Neural crest cell (in vitro differentiated cells): ENCODE measurements at regions not wholly inside any gene's neighbourhood (a gene's known extent, or its start where the extent isn't known, plus 50 kb on each side); places are given as distances from the start of the nearest gene placed in this dataset.

Source experiments
- DNase-seq: peaks from one replicate; pipeline ENCODE4 v3.0.0; 2021; ENCODE audit warnings: low read depth, mixed read lengths, low spot score
- H3K27ac Mint-ChIP-seq: one replicate; pipeline ENCODE4 v1.8.0; 2021; ENCODE audit warnings: mild to moderate bottlenecking, mixed read lengths; ENCODE audit not compliant: unreplicated experiment
- H3K27me3 Mint-ChIP-seq: 2 replicates; pipeline ENCODE4 v1.8.0; 2021; ENCODE audit warnings: low read depth, mild to moderate bottlenecking, mixed read lengths
- H3K36me3 Mint-ChIP-seq: 2 replicates; pipeline ENCODE4 v1.8.0; 2021; ENCODE audit warnings: low read depth, mild to moderate bottlenecking, mixed read lengths
- H3K4me1 Mint-ChIP-seq: 2 replicates; pipeline ENCODE4 v1.8.0; 2021; ENCODE audit warnings: mixed read lengths
- H3K4me3 Mint-ChIP-seq: one replicate; pipeline ENCODE4 v1.8.0; 2021; ENCODE audit warnings: mild to moderate bottlenecking, mixed read lengths
- H3K9me3 Mint-ChIP-seq: 2 replicates; pipeline ENCODE4 v1.8.0; 2021; ENCODE audit warnings: mixed read lengths
- TF ChIP-seq, protein P1 (sequence below): fragments of 200-600 bp; sonication (generic); conservative IDR thresholded peaks from 2 replicates; pipeline ENCODE4 v1.5.0; 2021; ENCODE audit warnings: antibody characterized with exemption, mild to moderate bottlenecking

DNA sequence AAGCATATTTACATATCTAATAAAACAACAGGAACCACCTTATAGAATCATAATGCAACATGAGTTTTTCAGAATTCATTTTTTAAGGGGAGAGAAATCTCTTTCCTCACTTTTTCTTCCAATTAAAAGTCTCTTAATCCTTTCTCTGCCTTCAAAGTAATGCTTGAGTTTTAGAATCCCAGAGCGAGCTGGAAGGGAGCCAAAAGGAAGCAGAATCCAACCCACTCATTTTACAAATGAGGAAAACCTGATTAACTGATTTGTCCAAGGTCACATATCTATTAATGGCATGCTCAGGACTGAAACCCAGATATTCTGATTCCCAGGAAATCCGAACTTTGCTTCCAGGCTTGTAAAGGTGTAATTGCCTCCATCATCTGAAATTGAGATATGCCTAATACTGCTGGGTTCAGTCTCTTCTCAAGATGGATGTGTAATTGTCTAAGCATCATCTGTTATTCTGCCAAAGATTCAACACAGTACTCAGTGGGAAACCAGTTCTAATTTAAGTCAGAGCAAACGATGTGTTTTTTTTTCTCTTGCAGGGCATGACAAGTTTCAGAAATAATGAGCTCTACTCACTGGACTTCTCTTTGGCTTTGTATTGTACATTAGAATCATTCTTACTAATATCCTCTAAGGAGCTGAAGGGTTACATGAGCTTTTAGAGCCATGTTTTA is 481.4 kb upstream of the CFAP20DC start:
- no peaks in the 10 kb centered on the region for H3K36me3 Mint-ChIP-seq
- H3K27ac Mint-ChIP-seq, result no peak overlapping the region
- no peak overlapping the region for H3K4me3 Mint-ChIP-seq
- no peak for DNase-seq
- no peaks in the 10 kb centered on the region for H3K9me3 Mint-ChIP-seq
- no peaks in the 10 kb centered on the region for H3K4me1 Mint-ChIP-seq
- TF ChIP-seq, protein P1, sequence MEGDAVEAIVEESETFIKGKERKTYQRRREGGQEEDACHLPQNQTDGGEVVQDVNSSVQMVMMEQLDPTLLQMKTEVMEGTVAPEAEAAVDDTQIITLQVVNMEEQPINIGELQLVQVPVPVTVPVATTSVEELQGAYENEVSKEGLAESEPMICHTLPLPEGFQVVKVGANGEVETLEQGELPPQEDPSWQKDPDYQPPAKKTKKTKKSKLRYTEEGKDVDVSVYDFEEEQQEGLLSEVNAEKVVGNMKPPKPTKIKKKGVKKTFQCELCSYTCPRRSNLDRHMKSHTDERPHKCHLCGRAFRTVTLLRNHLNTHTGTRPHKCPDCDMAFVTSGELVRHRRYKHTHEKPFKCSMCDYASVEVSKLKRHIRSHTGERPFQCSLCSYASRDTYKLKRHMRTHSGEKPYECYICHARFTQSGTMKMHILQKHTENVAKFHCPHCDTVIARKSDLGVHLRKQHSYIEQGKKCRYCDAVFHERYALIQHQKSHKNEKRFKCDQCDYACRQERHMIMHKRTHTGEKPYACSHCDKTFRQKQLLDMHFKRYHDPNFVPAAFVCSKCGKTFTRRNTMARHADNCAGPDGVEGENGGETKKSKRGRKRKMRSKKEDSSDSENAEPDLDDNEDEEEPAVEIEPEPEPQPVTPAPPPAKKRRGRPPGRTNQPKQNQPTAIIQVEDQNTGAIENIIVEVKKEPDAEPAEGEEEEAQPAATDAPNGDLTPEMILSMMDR, result no peak
- no peaks in the 10 kb centered on the region for H3K27me3 Mint-ChIP-seq

DNA sequence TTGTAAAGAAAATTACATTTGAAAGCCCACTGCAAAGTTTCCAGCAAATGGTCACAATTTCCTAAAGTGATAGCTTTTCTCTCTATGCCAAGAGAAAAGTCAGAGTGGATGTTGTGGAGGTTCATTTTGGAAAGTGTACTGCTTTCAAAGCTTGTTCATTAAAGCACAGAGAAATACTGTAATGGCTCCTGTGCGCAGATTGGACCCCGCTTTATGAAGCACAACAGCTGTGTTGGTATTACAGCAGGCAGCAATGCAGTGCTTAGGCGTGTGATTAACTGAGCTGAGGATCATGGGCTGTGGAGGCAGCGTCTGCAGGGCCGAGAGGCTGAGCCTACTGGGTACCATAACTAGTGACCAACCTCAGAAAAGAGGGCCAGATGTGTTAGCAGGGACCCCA is 478.4 kb upstream of the CFAP20DC start:
- H3K27me3 Mint-ChIP-seq, result no peaks in the 10 kb centered on the region
- no peaks in the 10 kb centered on the region for H3K4me1 Mint-ChIP-seq
- DNase-seq, result no peak
- no peak overlapping the region for H3K27ac Mint-ChIP-seq
- TF ChIP-seq, protein P1, result no peak
- H3K4me3 Mint-ChIP-seq, result no peak overlapping the region
- H3K36me3 Mint-ChIP-seq, result peaks cover 2% of the 10 kb centered on the region
- H3K9me3 Mint-ChIP-seq, result peaks cover 6% of the 10 kb centered on the region

DNA sequence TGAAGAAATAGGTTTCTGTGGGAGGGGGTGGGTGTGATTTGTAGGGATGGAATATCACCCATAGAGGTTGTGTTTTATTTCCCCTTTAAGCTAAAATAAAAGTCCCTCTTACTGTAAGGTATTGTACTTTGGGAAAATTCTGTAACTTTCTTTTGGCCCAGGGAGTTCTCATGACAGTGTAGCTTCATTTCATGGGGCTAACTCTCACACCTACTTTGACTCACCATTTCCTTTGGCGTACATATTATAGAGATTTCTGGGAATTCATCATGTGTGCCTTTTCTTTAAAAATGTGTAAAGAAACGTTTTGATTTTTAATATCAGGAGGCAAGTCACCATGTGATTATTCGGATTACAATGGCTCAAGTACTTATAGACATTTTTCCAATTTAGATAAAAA is 477.7 kb upstream of the CFAP20DC start:
- Mint-ChIP-seq H3K9me3 (peaks cover 6% of the 10 kb centered on the region), H3K4me1 (no peaks in the 10 kb centered on the region), H3K4me3 (no peak overlapping the region), H3K27ac (no peak overlapping the region), H3K27me3 (no peaks in the 10 kb centered on the region), H3K36me3 (peaks cover 2% of the 10 kb centered on the region)
- no peak for DNase-seq
- TF ChIP-seq, protein P1, result no peak

DNA sequence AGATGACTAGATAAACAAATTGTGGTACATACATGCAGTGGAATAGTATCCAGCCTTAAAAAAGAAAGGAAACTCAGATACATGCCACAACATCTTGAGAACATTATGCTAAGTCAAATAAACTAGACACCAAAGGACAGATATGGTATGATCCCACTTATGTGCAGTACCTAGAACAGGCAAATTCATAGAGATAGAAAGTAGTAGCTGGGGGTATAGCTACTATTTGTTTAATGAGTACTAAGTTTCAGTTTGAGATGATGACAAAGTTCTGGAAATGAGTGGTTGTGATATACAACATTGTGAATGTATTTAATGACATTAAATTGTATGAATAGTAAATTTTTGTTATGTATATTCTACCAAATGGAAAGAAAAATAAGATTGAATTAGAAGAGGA is 477.2 kb upstream of the CFAP20DC start:
- H3K36me3 Mint-ChIP-seq, result peaks cover 2% of the 10 kb centered on the region
- TF ChIP-seq, protein P1, result no peak
- no peak overlapping the region for H3K4me3 Mint-ChIP-seq
- no peak for DNase-seq
- peaks cover 6% of the 10 kb centered on the region for H3K9me3 Mint-ChIP-seq
- no peak overlapping the region for H3K27ac Mint-ChIP-seq
- H3K27me3 Mint-ChIP-seq, result no peaks in the 10 kb centered on the region
- no peaks in the 10 kb centered on the region for H3K4me1 Mint-ChIP-seq

DNA sequence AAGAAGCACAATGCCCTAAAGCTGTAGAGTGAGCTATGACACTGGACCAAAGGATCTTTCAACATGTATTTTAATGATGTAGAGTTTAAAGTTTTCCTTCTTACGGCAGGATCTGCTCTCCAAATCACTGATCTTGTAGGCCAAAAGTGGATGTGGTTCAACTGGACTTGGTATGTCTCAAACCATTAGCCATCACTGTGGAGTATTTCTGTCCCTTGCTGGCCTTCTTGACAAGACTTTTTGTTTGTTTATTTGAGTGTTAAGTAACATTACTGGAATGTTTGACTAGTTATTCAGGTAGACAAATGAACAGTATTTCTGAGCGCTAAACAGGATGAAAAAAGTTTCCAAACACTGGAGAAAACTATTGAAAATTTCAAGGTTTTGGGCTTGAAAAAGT is 472.7 kb upstream of the CFAP20DC start:
- Mint-ChIP-seq H3K27me3 (no peaks in the 10 kb centered on the region), H3K27ac (no peak overlapping the region), H3K9me3 (peaks cover 6% of the 10 kb centered on the region), H3K4me1 (peaks cover 3% of the 10 kb centered on the region), H3K36me3 (peaks cover 2% of the 10 kb centered on the region), H3K4me3 (no peak overlapping the region)
- DNase-seq, result no peak
- TF ChIP-seq, protein P1, result no peak
